Heart right ventricle (tissue), 16 donors: ENCODE measurements at regions not wholly inside any gene's neighbourhood (a gene's known extent, or its start where the extent isn't known, plus 50 kb on each side); places are given as distances from the start of the nearest gene placed in this dataset.
A peak's percentile ranks its signal among the peaks of the same experiment; 100 is the strongest.

Experiments
- ATAC-seq, 8 donors: fragments of 200-7000 bp; cut with Tn5 transposase; one replicate each; pipeline ENCODE4 v1.9.1; 2020; ENCODE audit warnings: mild to moderate bottlenecking in 8 of 8, moderate library complexity in 8 of 8, moderate number of reproducible peaks in 1 of 8
- DNase-seq, 2 donors: peaks; one replicate each; pipeline ENCODE4 v3.0.0-alpha.2; 2020
- H3K27ac ChIP-seq, 10 donors: fragments of 200-600 bp; sonication (generic) in 2 of 10; one replicate each; pipeline versions ENCODE4 v1.5.0 to v1.8.0; 2020 to 2022; ENCODE audit warnings: mild to moderate bottlenecking in 3 of 10
- H3K27me3 ChIP-seq, 7 donors: fragments of 200-600 bp; one replicate each; pipeline ENCODE4 v1.8.0; 2021 to 2022; ENCODE audit warnings: mild to moderate bottlenecking in 2 of 7
- H3K36me3 ChIP-seq, 9 donors: fragments of 200-600 bp; sonication (generic) in 1 of 9; one replicate each; pipeline versions ENCODE4 v1.5.0 to v1.8.0; 2020 to 2022; ENCODE audit warnings: mild to moderate bottlenecking in 2 of 9
- H3K4me1 ChIP-seq, 9 donors: fragments of 200-600 bp; sonication (generic) in 1 of 9; one replicate each; pipeline versions ENCODE4 v1.5.0 to v1.8.0; 2020 to 2022; ENCODE audit warnings: mild to moderate bottlenecking in 4 of 9
- H3K4me3 ChIP-seq, 10 donors: fragments of 200-600 bp; sonication (generic) in 2 of 10; one replicate each; pipeline versions ENCODE4 v1.5.0 to v1.8.0; 2020 to 2022; ENCODE audit warnings: mild to moderate bottlenecking in 7 of 10, moderate library complexity in 2 of 10
- H3K9me3 ChIP-seq, 11 donors: fragments of 200-600 bp in 10 of 11; sonication (generic) in 2 of 11; one replicate each; pipeline versions ENCODE4 v1.5.0 to v1.8.0; 2013 to 2022; ENCODE audit warnings: mild to moderate bottlenecking in 2 of 11, control low read depth in 1 of 11, moderate library complexity in 1 of 11
- WGBS, 2 donors: extraction: QIAGEN DNeasy Blood & Tissue Kit; methylation state at CpG; one replicate each; pipeline ENCODE4 v1.1.7; 2013; ENCODE audit warnings: inconsistent platforms in 1 of 2; 5-methylcytosine and 5-hydroxymethylcytosine counted together
- intact Hi-C, 10 donors: fragments of 100-400 bp; cut with DNase I; formaldehyde crosslinking; loops; one replicate each; pipeline versions ENCODE4 v1.11.1 to v1.14.2; 2022
- TF ChIP-seq, protein P1 (sequence below), 9 donors: fragments of 200-600 bp; sonication (generic) in 2 of 9; IDR thresholded peaks; one replicate each; pipeline versions ENCODE4 v1.5.0 to v1.8.0; 2021 to 2022; ENCODE audit warnings: antibody characterized with exemption in 9 of 9, mild to moderate bottlenecking in 5 of 9, moderate library complexity in 1 of 9
- donor health status: Arrhythmogenic right ventricular cardiomyopathy.
- donor health status: ischemic (EF 13 %, LVEDD 7.1; RV severe dilation, severe dysfunction).
- donor health status: healthy with polysubstance abuse.
- donor health status: DM: no; HTN: yes; CAD: no.
- donor health status: DM: no; HTN: no; CAD: no.
- donor health status: ischemic (EF 25% LVEDD 6.9; RV normal size, moderate dysfunction).
- donor health status: ischemic (EF 25% LVEDD 5.7; RV mildly dilated, moderate dysfunction).
- donor health status: healthy.
- donor health status: DM: yes; HTN: yes; CAD: no.
- donor health status: Ischemic cardiomyopathy.
- donor health status: ischemic (EF 35%, LVEDD 5.7; RV mildly dilated, moderate dysfunction).
- donor health status: nonischemic (EF 11% LVEDD 7.7; RV severe dilation, severe dysfunction).
- donor health status: DM: yes; HTN: yes; CAD: no.
- donor health status: PGD.
- donor health status: ischemic (EF 29% LVEDD 5.4; RV normal size, mild dysfunction).
- donor health status: nonischemic (EF 23%, LVEDD 6.1; RV moderate dilation, normal function).

DNA sequence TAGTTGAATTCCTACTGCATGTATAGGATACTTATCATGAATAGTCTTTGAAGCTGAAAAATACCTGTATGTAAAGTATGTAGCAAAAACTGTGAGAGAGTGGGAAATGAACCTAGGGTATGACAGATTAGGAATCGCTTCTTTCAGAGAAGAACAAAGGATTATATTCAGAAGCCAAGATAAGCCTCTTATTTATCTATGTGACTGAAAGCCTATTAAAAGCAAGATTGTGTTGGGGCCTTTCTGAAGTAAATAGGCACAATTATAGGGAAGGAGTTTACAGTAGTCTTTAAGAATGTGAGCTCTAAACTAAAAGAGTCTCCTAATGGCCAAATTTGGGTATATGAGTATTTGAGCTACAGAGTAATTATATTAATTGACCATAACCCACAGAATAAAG lies 102.1 kb downstream of the MTERF1 start:
- WGBS, 2 donors: 55 to 69% methylated on average over 1 of the region's 1 CpG
- no peaks in the 10 kb centered on the region for H3K27me3 ChIP-seq
- intact Hi-C loops: loop anchor here in 2 of 10 donors (10.0 kb wide), 2 partner anchors 134 to 514 kb away; partner anchors contain the start of gene FZD1 (in 1 of the 2)
- no peaks in the 10 kb centered on the region for H3K36me3 ChIP-seq
- ATAC-seq (no peak), DNase-seq (no peak)
- peaks cover 0 to 5% (median 0%) of the 10 kb centered on the region in 11 donors for H3K9me3 ChIP-seq
- TF ChIP-seq, protein P1, sequence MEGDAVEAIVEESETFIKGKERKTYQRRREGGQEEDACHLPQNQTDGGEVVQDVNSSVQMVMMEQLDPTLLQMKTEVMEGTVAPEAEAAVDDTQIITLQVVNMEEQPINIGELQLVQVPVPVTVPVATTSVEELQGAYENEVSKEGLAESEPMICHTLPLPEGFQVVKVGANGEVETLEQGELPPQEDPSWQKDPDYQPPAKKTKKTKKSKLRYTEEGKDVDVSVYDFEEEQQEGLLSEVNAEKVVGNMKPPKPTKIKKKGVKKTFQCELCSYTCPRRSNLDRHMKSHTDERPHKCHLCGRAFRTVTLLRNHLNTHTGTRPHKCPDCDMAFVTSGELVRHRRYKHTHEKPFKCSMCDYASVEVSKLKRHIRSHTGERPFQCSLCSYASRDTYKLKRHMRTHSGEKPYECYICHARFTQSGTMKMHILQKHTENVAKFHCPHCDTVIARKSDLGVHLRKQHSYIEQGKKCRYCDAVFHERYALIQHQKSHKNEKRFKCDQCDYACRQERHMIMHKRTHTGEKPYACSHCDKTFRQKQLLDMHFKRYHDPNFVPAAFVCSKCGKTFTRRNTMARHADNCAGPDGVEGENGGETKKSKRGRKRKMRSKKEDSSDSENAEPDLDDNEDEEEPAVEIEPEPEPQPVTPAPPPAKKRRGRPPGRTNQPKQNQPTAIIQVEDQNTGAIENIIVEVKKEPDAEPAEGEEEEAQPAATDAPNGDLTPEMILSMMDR (IDR thresholded peaks at IDR 0.05): no peak
- no peak overlapping the region for H3K27ac ChIP-seq
- H3K4me3 ChIP-seq: no peak overlapping the region
- H3K4me1 ChIP-seq: peaks cover 0 to 18% (median 6%) of the 10 kb centered on the region in 9 donors

DNA sequence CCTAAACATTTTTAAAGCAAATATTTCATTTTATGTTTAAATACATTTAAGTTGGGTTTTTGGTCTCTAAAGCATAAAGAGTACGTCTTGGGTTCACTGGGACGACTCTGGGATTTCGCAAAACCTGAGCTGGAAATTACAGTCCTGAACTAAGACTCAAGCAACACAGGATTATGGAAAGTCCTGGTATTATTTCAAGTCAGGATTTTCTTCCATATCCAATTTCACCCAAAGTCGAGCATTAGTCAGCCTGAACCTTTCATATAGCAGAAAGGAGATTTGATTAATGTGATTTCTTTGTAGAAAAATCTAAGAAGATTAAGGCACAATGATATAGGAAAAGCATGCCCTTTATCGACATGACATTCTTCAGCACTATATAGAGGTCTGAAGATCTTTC lies 100.0 kb downstream of the MTERF1 start:
- ATAC-seq (no peak), DNase-seq (no peak)
- TF ChIP-seq, protein P1 (IDR thresholded peaks at IDR 0.05): no peak
- Histone ChIP-seq H3K36me3 (no peaks in the 10 kb centered on the region), H3K4me3 (no peak overlapping the region), H3K27ac (no peak overlapping the region), H3K4me1 (peaks cover 0 to 18% (median 6%) of the 10 kb centered on the region in 9 donors), H3K27me3 (no peaks in the 10 kb centered on the region), H3K9me3 (peaks cover 0 to 3% (median 0%) of the 10 kb centered on the region in 11 donors)
- WGBS, 2 donors: 87 to 90% methylated on average over 5 of the region's 5 CpGs
- intact Hi-C loops: loop anchor here in 8 of 10 donors (5.0 to 10.0 kb wide), 6 partner anchors 496 to 698 kb away; partner anchors contain the start of gene FZD1 (in 2 of the 8)

- Histone ChIP-seq H3K4me3 (no peak overlapping the region), H3K27ac (no peak overlapping the region), H3K36me3 (no peaks in the 10 kb centered on the region), H3K4me1 (no peaks in the 10 kb centered on the region), H3K27me3 (no peaks in the 10 kb centered on the region), H3K9me3 (no peaks in the 10 kb centered on the region)
- 37 to 39% methylated on average over 3 of the region's 3 CpGs for WGBS, 2 donors
- DNase-seq: no peak
- TF ChIP-seq, protein P1 (IDR thresholded peaks at IDR 0.05): peak in 7 of 9 donors; percentile 25 to 63 (median 57)
- intact Hi-C loops: loop anchor here in 9 of 10 donors (2.0 to 10.0 kb wide), 7 partner anchors 500 to 702 kb away; partner anchors contain the start of gene FZD1 (in 2 of the 9)
- peak in 3 of 8 donors; percentile 42 to 61 (median 46) for ATAC-seq
These were observed 96.0 kb downstream of the MTERF1 start for GRCh38 chr7:91784469-91784868.

- 48 to 58% methylated on average over 2 of the region's 2 CpGs for WGBS, 2 donors
- Histone ChIP-seq H3K4me1 (no peaks in the 10 kb centered on the region), H3K27me3 (no peaks in the 10 kb centered on the region), H3K9me3 (peaks cover 0 to 5% (median 0%) of the 10 kb centered on the region in 11 donors), H3K36me3 (no peaks in the 10 kb centered on the region), H3K4me3 (no peak overlapping the region), H3K27ac (no peak overlapping the region)
- TF ChIP-seq, protein P1 (IDR thresholded peaks at IDR 0.05): no peak
- DNase-seq: no peak
- intact Hi-C loops: loop anchor here in 5 of 10 donors (10.0 kb wide), 3 partner anchors 503 to 703 kb away; partner anchors contain the start of gene FZD1 (in 2 of the 5)
- no peak for ATAC-seq
These were observed 92.6 kb downstream of the MTERF1 start for GRCh38 chr7:91787931-91788330.
